Liver (tissue), 3 donors: ENCODE measurements at regions not wholly inside any gene's neighbourhood (a gene's known extent, or its start where the extent isn't known, plus 50 kb on each side); places are given as distances from the start of the nearest gene placed in this dataset.

Source experiments
- FOXA1 ChIP-seq: IDR thresholded peaks from 2 replicates; pipeline ENCODE4 v1.6.1; 2016; ENCODE audit warnings: antibody characterized with exemption
- GABPA ChIP-seq, 2 donors: IDR thresholded peaks in 1 of 2; conservative IDR thresholded peaks in 1 of 2; 2 replicates each; pipeline ENCODE4 v1.6.1; 2016; ENCODE audit warnings: antibody characterized with exemption in 2 of 2, mild to moderate bottlenecking in 1 of 2, moderate library complexity in 1 of 2
- HNF4A ChIP-seq, 2 donors: conservative IDR thresholded peaks; 2 replicates each; pipeline ENCODE4 v1.6.1; 2016; ENCODE audit warnings: antibody characterized with exemption in 2 of 2, mild to moderate bottlenecking in 2 of 2
- HNF4G ChIP-seq: IDR thresholded peaks from 2 replicates; pipeline ENCODE4 v1.6.1; 2016; ENCODE audit warnings: antibody characterized with exemption
- JUND ChIP-seq, 2 donors: IDR thresholded peaks; 2 replicates each; pipeline ENCODE4 v1.6.1; 2016; ENCODE audit warnings: antibody characterized with exemption in 2 of 2
- MAX ChIP-seq: IDR thresholded peaks from 2 replicates; pipeline ENCODE4 v1.6.1; 2016; ENCODE audit warnings: antibody characterized with exemption
- RAD21 ChIP-seq, 2 donors: IDR thresholded peaks; 2 replicates each; pipeline ENCODE4 v1.6.1; 2016; ENCODE audit warnings: antibody characterized with exemption in 2 of 2, mild to moderate bottlenecking in 2 of 2
- REST ChIP-seq: IDR thresholded peaks from 2 replicates; pipeline ENCODE4 v1.6.1; 2016; ENCODE audit warnings: antibody characterized with exemption, mild to moderate bottlenecking
- RXRA ChIP-seq, 2 donors: IDR thresholded peaks; 2 replicates each; pipeline ENCODE4 v1.6.1; 2017 to 2018; ENCODE audit warnings: antibody characterized with exemption in 2 of 2, mild to moderate bottlenecking in 1 of 2
- TAF1 ChIP-seq: conservative IDR thresholded peaks from 2 replicates; pipeline ENCODE4 v1.6.1; 2016; ENCODE audit warnings: antibody characterized with exemption, mild to moderate bottlenecking
- YY1 ChIP-seq: IDR thresholded peaks from 2 replicates; pipeline ENCODE4 v1.6.1; 2016; ENCODE audit warnings: antibody characterized with exemption, mild to moderate bottlenecking
- TF ChIP-seq, protein P1 (sequence below): IDR thresholded peaks from 2 replicates; pipeline ENCODE4 v1.6.1; 2016; ENCODE audit warnings: antibody characterized with exemption
- TF ChIP-seq, protein P2 (sequence below): fragments of 150-350 bp; IDR thresholded peaks from 2 replicates; pipeline ENCODE4 v1.5.1; 2017; ENCODE audit warnings: improper control_type of control experiment, low read depth, low read length; ENCODE audit not compliant: missing input control
- TF ChIP-seq, protein P3 (sequence below): IDR thresholded peaks from 2 replicates; pipeline ENCODE4 v1.6.1; 2016; ENCODE audit warnings: antibody characterized with exemption
- donor health status: healthy.
- donor health status: healthy.

DNA sequence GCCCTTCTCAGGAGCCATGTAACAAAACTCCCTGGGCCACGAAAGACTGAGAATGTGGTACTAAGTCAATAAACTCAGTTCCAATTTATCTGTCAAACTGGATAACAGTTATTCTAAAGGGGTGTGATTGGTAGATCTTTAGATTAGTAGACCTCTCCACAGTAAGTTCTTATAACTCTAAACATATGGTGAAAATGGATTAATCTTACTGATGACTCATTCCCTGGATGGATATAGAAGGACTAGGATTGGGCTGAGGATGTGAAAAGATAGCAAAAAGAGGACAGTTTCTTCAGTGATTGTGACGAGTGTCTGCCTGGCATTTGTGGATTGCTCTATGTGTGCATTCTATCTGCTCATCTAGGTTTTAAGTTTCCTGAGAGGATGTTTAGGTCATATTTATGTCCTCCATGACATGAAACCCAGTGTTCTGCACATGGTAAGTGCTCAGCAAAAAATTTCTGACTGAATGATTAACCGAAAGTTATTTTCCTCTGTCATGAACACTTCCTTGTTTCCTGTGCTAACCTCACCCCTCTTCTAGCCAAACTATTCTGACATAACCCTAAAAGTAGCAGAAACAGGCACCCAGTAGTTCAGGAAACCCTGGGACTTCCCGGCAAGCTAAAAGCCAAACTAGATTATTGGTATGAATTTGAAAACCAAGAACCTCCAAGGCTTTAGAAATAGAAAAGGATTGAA, 397.5 kb upstream of the PLXNA2 start:
- TF ChIP-seq, protein P1, sequence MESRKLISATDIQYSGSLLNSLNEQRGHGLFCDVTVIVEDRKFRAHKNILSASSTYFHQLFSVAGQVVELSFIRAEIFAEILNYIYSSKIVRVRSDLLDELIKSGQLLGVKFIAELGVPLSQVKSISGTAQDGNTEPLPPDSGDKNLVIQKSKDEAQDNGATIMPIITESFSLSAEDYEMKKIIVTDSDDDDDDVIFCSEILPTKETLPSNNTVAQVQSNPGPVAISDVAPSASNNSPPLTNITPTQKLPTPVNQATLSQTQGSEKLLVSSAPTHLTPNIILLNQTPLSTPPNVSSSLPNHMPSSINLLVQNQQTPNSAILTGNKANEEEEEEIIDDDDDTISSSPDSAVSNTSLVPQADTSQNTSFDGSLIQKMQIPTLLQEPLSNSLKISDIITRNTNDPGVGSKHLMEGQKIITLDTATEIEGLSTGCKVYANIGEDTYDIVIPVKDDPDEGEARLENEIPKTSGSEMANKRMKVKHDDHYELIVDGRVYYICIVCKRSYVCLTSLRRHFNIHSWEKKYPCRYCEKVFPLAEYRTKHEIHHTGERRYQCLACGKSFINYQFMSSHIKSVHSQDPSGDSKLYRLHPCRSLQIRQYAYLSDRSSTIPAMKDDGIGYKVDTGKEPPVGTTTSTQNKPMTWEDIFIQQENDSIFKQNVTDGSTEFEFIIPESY = no peak
- TF ChIP-seq, protein P2, sequence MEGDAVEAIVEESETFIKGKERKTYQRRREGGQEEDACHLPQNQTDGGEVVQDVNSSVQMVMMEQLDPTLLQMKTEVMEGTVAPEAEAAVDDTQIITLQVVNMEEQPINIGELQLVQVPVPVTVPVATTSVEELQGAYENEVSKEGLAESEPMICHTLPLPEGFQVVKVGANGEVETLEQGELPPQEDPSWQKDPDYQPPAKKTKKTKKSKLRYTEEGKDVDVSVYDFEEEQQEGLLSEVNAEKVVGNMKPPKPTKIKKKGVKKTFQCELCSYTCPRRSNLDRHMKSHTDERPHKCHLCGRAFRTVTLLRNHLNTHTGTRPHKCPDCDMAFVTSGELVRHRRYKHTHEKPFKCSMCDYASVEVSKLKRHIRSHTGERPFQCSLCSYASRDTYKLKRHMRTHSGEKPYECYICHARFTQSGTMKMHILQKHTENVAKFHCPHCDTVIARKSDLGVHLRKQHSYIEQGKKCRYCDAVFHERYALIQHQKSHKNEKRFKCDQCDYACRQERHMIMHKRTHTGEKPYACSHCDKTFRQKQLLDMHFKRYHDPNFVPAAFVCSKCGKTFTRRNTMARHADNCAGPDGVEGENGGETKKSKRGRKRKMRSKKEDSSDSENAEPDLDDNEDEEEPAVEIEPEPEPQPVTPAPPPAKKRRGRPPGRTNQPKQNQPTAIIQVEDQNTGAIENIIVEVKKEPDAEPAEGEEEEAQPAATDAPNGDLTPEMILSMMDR = no peak
- TF ChIP-seq REST = no peak
- no peak for TF ChIP-seq HNF4A (conservative IDR thresholded peaks at IDR 0.05)
- TF ChIP-seq JUND (IDR thresholded peaks at IDR 0.05) = no peak
- TF ChIP-seq FOXA1 = no peak
- TF ChIP-seq YY1 = no peak
- TF ChIP-seq GABPA (IDR thresholded peaks at IDR 0.05 in 1 of 2, conservative IDR thresholded peaks at IDR 0.05 in 1 of 2) = no peak
- TF ChIP-seq MAX = no peak
- no peak for TF ChIP-seq RXRA (IDR thresholded peaks at IDR 0.05)
- TF ChIP-seq, protein P3, sequence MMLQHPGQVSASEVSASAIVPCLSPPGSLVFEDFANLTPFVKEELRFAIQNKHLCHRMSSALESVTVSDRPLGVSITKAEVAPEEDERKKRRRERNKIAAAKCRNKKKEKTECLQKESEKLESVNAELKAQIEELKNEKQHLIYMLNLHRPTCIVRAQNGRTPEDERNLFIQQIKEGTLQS = no peak
- TF ChIP-seq RAD21 (IDR thresholded peaks at IDR 0.05) = no peak
- no peak for TF ChIP-seq TAF1
- TF ChIP-seq HNF4G = no peak
